HFFc6 (cell line): ENCODE measurements at regions not wholly inside any gene's neighbourhood (a gene's known extent, or its start where the extent isn't known, plus 50 kb on each side); places are given as distances from the start of the nearest gene placed in this dataset.
"Not testable (repeated sequence)": the region's sequence is repeated elsewhere in the genome, so short reads cannot be mapped to it uniquely, and the experiment has no call there.

Source experiments
- DNase-seq: peaks from one replicate; pipeline ENCODE4 v3.0.0-alpha.2; 2018
- H3K27ac Mint-ChIP-seq: 2 replicates; pipeline ENCODE4 v1.8.0; 2020; ENCODE audit warnings: mild to moderate bottlenecking, mixed read lengths
- H3K27me3 Mint-ChIP-seq: 2 replicates; pipeline ENCODE4 v1.8.0; 2021; ENCODE audit warnings: mild to moderate bottlenecking, moderate library complexity, mixed read lengths; ENCODE audit not compliant: insufficient read depth
- H3K36me3 Mint-ChIP-seq: 2 replicates; pipeline ENCODE4 v1.8.0; 2021; ENCODE audit warnings: low read depth, mixed read lengths
- H3K4me1 Mint-ChIP-seq: 2 replicates; pipeline ENCODE4 v1.8.0; 2020; ENCODE audit warnings: low read depth, mixed read lengths
- H3K4me3 Mint-ChIP-seq: 2 replicates; pipeline ENCODE4 v1.8.0; 2020; ENCODE audit warnings: mild to moderate bottlenecking, moderate library complexity, mixed read lengths
- H3K9me3 Mint-ChIP-seq: 2 replicates; pipeline ENCODE4 v1.8.0; 2020; ENCODE audit warnings: mild to moderate bottlenecking, mixed read lengths
- TF ChIP-seq, protein P1 (sequence below): fragments of 200-600 bp; sonication (generic); IDR thresholded peaks from 2 replicates; pipeline ENCODE4 v1.5.0; 2021; ENCODE audit warnings: antibody characterized with exemption, mild to moderate bottlenecking

DNA sequence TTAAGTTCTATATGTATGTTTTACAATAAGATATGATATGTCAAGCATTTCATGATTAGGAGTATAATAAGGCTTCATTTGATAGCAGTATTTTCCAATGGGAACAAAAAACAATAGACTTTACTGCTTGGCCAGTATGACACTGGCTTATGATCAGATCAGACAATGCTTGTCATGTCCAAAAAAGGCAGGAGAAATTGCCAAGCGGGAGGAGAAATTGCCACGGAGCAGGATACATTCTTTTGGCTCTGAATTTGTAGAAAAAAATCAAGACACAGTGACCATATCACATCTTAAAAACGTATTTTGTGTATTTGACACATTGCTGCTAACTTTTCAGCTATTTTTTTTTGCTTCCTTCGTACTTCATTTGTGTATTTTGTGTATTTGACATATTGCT lies 404.1 kb downstream of the CNTNAP4 start:
- TF ChIP-seq, protein P1, sequence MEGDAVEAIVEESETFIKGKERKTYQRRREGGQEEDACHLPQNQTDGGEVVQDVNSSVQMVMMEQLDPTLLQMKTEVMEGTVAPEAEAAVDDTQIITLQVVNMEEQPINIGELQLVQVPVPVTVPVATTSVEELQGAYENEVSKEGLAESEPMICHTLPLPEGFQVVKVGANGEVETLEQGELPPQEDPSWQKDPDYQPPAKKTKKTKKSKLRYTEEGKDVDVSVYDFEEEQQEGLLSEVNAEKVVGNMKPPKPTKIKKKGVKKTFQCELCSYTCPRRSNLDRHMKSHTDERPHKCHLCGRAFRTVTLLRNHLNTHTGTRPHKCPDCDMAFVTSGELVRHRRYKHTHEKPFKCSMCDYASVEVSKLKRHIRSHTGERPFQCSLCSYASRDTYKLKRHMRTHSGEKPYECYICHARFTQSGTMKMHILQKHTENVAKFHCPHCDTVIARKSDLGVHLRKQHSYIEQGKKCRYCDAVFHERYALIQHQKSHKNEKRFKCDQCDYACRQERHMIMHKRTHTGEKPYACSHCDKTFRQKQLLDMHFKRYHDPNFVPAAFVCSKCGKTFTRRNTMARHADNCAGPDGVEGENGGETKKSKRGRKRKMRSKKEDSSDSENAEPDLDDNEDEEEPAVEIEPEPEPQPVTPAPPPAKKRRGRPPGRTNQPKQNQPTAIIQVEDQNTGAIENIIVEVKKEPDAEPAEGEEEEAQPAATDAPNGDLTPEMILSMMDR: no peak
- no peaks in the 10 kb centered on the region; the same call in 1 of the 2 replicates for H3K27me3 Mint-ChIP-seq
- H3K4me1 Mint-ChIP-seq: no peaks in the 10 kb centered on the region
- H3K4me3 Mint-ChIP-seq: no peak overlapping the region
- no peak for DNase-seq
- no peaks in the 10 kb centered on the region; the same call in 1 of the 2 replicates for H3K36me3 Mint-ChIP-seq
- peaks cover 43% of the 10 kb centered on the region for H3K9me3 Mint-ChIP-seq
- H3K27ac Mint-ChIP-seq: no peak overlapping the region

DNA sequence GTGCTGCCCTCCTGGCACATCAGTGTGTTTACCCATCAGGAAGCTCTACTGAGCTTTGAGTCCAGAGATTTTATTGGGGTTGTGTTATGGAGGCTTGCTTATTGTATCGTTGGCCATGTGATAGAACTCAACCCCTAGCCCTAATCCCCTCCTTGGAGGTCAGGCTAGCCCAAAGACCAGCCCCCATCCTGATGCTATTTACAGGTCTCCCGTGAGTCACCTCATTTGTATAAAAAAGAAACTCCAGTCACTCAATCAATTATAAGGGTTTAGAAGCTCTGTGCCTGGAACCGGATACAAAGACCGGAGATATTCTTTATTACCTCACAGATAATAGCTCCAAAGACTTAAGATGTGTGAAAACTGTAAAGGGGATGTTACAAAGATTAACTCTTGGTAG lies 405.9 kb downstream of the CNTNAP4 start:
- no peak for DNase-seq
- Mint-ChIP-seq H3K9me3 (peaks cover 35% of the 10 kb centered on the region), H3K27me3 (no peaks in the 10 kb centered on the region), H3K4me3 (no peak overlapping the region), H3K36me3 (no peaks in the 10 kb centered on the region; the same call in 1 of the 2 replicates), H3K27ac (no peak overlapping the region), H3K4me1 (no peaks in the 10 kb centered on the region)
- TF ChIP-seq, protein P1: no peak

DNA sequence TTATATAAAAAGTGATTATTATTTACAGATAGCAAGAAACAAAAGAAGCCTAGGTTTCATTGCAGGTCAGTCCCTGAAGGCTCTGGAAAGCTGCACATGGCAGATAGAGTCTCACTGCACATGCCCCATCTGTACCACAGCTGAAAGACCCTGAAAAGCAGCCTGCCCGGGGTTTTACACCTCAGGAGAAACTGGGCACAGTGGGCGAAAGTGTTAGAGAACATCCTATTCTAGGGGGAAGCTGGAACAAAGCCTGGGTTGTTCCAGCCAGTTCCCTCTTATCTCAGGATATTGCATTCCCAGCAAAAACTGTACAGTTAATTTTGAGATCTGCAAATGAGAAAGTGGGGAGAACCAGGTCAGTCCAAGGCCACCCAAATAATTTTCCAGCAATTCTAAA lies 419.7 kb downstream of the CNTNAP4 start:
- Mint-ChIP-seq H3K27me3 (no peaks in the 10 kb centered on the region), H3K4me1 (no peaks in the 10 kb centered on the region), H3K4me3 (no peak overlapping the region), H3K9me3 (peaks cover 37% of the 10 kb centered on the region), H3K36me3 (no peaks in the 10 kb centered on the region), H3K27ac (no peak overlapping the region)
- TF ChIP-seq, protein P1: no peak
- no peak for DNase-seq

DNA sequence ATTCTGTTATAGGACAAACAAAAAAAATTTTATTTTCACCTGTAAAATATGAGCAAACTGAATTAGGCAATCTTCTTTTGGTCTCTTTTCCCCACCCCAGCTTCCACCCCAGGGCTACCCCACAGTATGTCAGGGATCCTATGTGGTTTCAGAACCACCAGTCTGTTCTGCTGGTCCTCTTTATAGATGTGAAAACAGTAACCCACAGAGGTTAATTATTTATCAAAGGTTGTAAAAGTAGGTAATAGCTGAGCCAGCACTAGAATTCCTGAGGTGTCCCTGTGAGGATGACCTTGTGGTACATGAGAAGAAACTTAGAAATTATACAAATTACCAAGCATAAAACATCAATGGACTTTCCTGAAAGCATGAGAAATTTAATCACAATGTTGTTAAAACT lies 428.7 kb downstream of the CNTNAP4 start:
- Mint-ChIP-seq H3K27me3 (no peaks in the 10 kb centered on the region), H3K36me3 (no peaks in the 10 kb centered on the region), H3K4me1 (no peaks in the 10 kb centered on the region), H3K4me3 (no peak overlapping the region), H3K9me3 (peaks cover 36% of the 10 kb centered on the region), H3K27ac (no peak overlapping the region)
- DNase-seq: no peak
- TF ChIP-seq, protein P1: no peak

DNA sequence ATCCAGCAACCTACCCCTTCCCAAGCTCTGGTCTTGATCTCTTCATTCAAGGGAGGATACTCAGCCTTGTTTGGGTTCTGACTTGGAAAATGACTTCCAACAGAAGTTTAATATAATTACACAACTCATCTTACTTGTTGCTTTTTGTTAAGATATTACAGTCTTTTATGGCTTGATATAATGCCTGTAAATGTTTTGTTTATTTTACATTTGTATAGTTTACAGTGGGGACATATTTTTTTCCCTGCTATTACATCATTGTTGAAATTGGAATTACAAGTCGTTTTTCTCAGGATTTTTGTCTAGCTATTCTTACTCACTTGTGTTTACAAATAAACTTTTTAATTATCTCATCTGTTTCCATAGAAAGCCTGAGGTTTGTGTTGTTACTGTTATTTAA lies 436.0 kb downstream of the CNTNAP4 start:
- TF ChIP-seq, protein P1: no peak
- Mint-ChIP-seq H3K27me3 (peaks cover 1% of the 10 kb centered on the region; the same call in 1 of the 2 replicates), H3K4me1 (no peaks in the 10 kb centered on the region), H3K27ac (no peak overlapping the region), H3K4me3 (no peak overlapping the region), H3K9me3 (peaks cover 49% of the 10 kb centered on the region), H3K36me3 (no peaks in the 10 kb centered on the region)
- no peak for DNase-seq

DNA sequence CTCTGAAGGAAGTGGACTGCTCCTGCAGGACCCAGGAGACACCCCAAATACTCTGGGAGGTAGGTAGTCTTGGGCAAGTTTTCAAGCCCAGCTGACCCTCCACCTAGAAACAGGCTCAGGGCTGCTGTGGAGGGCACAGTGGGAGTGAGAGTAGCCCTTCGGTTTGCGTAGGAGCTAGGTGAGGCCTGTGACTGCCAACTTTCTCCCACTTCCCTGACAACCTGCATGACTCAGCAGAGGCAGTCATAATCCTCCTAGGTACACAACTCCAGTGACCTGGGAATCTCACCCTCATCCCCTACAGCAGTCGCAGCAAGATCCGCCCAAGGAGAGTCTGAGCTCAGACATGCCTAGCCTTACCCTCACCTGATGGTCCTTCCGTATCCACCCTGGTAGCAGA lies 439.1 kb downstream of the CNTNAP4 start:
- not testable (repeated sequence) for H3K27ac Mint-ChIP-seq, H3K36me3 Mint-ChIP-seq, DNase-seq, H3K4me1 Mint-ChIP-seq, H3K4me3 Mint-ChIP-seq, H3K27me3 Mint-ChIP-seq
- H3K9me3 Mint-ChIP-seq: peaks cover 56% of the 10 kb centered on the region
